Activated naive CD4-positive, alpha-beta T cell treated with anti-CD3 and anti-CD28 coated beads, Interleukin-2, amount 50 U/mL, for 72 hours (primary cell): ENCODE measurements at regions not wholly inside any gene's neighbourhood (a gene's known extent, or its start where the extent isn't known, plus 50 kb on each side); places are given as distances from the start of the nearest gene placed in this dataset.
"Not testable (repeated sequence)": the region's sequence is repeated elsewhere in the genome, so short reads cannot be mapped to it uniquely, and the experiment has no call there.

Experiments
- ATAC-seq, 2 donors: fragments of 150-1000 bp; cut with Tn5 transposase; 2 replicates each; pipeline ENCODE4 v1.10.0; 2021; ENCODE audit warnings: mild to moderate bottlenecking in 2 of 2, moderate library complexity in 2 of 2
- DNase-seq, 2 donors: peaks; one replicate each; pipeline ENCODE4 v3.0.0; 2021 to 2022; ENCODE audit warnings: low spot score in 2 of 2
- H3K27ac Mint-ChIP-seq, 2 donors: one replicate each; pipeline ENCODE4 v1.8.0; 2022; ENCODE audit warnings: mild to moderate bottlenecking in 2 of 2, mixed read lengths in 2 of 2
- H3K36me3 Mint-ChIP-seq, 2 donors: one replicate each; pipeline ENCODE4 v1.8.0; 2022; ENCODE audit warnings: mixed read lengths in 2 of 2
- H3K9me3 Mint-ChIP-seq, 2 donors: one replicate each; pipeline ENCODE4 v1.8.0; 2022; ENCODE audit warnings: mixed read lengths in 2 of 2

DNA sequence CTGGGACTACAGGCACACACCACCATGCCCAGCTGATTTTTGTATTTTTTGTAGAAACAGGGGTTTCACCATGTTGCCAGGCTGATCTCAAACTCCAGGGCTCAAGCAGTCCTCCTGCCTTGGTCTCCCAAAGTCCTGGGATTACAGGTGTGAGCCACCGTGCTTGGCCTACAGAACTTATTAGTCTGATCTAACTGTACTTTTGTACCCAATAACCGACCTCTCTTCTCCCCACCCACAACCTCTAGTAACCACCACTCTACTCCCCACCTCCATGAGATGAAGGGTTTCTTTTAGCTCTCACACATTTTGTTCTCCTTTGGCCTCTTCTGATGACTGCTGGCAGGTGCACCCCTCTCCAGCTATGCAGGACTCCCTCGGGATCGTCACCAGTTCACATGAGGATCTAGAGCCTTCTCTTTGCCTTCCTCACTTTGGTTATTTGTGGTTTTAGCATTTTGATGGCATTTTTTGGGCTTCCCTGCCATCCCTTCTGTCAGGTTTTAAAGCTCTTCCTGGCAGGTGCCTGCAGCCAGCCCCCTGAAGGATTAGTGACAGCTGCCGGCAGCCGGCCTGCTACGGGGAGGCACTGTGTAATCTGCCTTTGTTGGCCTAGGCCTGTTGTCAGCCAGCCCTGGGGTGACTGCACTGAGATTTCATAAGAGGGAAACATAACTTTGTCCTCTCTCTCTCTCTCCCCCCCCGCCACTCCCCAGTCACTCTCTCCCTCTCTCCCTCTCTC, 99.8 kb upstream of the ATP1A1 start:
- DNase-seq (no peak), ATAC-seq (no peak)
- peaks cover 6 to 15% of the 10 kb centered on the region in 2 donors for H3K9me3 Mint-ChIP-seq
- H3K27ac Mint-ChIP-seq = peak overlapping the region in 1 of 2 donors; percentile 78
- no peaks in the 10 kb centered on the region for H3K36me3 Mint-ChIP-seq

DNA sequence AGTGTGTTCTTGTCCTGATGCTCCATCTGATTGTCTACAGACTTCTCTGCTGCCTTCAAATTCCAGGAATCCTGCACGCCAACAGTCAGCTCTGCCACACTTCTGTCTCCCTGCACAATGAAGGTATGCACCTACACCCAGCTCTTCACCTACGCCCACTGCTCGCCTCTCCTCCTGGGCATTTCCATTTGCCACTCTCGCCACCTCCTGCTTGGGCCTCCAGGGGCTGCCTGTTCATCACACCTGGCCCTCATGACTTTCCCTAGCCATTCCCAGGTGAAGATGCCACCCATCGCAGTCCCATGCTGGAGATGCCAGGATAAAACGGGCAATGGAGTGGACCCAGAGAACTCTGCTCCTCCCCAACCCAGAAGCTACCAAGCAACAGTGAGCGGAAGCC, 96.5 kb upstream of the ATP1A1 start:
- H3K36me3 Mint-ChIP-seq = no peaks in the 10 kb centered on the region
- no peak for ATAC-seq
- H3K27ac Mint-ChIP-seq = no peak overlapping the region
- peaks cover 0 to 9% of the 10 kb centered on the region in 2 donors for H3K9me3 Mint-ChIP-seq
- DNase-seq = no peak

DNA sequence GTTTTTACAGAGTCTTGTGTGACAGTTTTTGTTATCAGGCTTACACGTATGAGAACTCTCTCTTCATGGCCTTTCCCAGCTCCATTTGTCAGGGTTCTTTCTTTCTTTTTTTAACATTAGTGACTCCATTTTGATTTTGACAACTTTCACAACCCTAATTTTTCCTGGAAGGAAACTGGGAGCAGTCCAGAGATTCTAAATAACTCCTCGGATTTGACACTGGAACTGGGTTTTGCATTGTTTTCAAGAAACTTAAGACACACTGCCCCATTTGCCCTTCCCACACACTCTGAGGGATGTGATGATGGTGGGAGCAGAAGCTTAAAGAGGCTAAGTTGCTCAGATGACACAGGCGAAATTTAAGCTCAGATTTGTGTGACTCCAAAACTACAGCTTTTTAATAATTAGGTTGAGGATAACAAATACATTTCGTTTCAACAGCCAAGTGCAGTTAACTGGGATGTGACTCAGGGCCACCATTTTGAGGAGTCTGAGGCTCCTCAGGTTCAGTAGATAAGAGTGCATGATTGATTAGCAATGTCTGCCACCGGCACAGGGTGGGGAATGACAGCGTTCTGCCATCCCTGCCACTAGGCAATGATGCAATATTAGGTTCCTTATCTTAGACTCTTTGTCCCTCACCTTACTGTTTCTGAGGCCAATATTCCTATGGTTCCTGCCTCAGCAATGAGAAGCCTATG, 95.1 kb upstream of the ATP1A1 start:
- ATAC-seq (no peak), DNase-seq (no peak)
- peaks cover 0 to 15% of the 10 kb centered on the region in 2 donors for H3K9me3 Mint-ChIP-seq
- no peak overlapping the region for H3K27ac Mint-ChIP-seq
- H3K36me3 Mint-ChIP-seq = no peaks in the 10 kb centered on the region

DNA sequence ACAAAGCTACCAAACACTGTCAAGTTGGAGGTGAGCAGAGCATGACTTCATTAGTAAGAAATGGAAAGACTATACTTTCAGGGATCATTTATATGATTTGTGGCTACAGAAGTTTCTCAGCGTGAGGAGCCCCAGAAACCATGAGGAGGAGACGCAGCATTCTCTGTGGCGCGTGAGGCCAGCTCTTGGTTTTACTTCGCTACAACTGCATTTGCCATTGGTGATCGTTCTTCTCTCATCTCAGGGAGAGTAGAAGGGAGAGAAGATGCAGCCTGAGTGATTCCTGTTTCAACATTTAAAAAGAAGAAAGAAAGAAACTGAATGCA, 94.5 kb upstream of the ATP1A1 start:
- H3K36me3 Mint-ChIP-seq = no peaks in the 10 kb centered on the region
- no peak for DNase-seq
- no peak overlapping the region for H3K27ac Mint-ChIP-seq
- ATAC-seq = no peak
- H3K9me3 Mint-ChIP-seq = peaks cover 0 to 15% of the 10 kb centered on the region in 2 donors

DNA sequence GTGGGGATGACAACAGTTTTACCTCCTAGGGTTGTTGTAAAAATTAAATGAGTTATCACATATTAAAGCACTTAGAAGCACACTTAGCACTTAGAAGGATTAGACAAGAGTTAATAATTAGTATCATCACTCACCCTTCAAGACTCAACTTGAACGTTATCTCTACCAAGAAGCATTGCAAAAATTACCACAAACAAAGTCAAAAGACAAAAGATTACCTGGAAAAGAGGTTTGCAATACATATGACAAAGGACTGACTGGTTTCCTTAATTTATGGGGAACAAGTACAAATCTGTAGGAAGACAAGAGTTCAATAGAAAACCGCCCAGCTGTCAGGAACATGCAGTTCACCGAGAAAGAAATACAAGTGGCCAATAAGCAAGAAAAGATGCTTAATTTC, 93.3 kb upstream of the ATP1A1 start:
- no peak overlapping the region for H3K27ac Mint-ChIP-seq
- no peaks in the 10 kb centered on the region for H3K36me3 Mint-ChIP-seq
- ATAC-seq (no peak), DNase-seq (no peak)
- H3K9me3 Mint-ChIP-seq = peaks cover 0 to 15% of the 10 kb centered on the region in 2 donors

DNA sequence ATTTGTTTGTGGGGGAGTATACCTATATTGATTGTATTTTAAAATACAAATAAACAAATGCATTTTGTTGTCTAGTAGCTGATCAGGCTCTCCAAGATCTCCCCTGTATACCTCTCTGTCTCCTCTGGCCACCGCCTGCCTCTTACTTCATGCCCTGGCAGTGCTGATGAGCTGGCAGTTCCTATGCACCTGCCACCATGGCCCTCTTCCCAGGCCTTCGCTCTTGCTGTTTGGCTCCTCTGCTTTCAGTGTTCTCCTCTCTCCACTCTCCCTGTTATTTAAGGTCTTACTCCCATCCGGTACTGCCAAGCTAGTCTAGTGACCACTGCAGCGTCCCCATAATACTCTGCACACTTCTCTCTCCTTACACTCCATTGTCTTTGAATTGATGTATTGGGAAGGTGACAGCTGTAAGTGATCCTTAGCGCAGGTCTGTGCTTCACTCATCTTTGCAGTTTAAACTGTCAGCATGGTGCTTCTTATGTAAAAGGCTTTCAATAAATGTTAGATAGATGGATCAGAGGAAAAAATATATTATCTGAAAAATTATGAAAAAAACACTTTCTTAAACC, 88.1 kb upstream of the ATP1A1 start:
- ATAC-seq (no peak), DNase-seq (no peak)
- peaks cover 3 to 15% of the 10 kb centered on the region in 2 donors for H3K9me3 Mint-ChIP-seq
- H3K27ac Mint-ChIP-seq = no peak overlapping the region
- no peaks in the 10 kb centered on the region for H3K36me3 Mint-ChIP-seq

DNA sequence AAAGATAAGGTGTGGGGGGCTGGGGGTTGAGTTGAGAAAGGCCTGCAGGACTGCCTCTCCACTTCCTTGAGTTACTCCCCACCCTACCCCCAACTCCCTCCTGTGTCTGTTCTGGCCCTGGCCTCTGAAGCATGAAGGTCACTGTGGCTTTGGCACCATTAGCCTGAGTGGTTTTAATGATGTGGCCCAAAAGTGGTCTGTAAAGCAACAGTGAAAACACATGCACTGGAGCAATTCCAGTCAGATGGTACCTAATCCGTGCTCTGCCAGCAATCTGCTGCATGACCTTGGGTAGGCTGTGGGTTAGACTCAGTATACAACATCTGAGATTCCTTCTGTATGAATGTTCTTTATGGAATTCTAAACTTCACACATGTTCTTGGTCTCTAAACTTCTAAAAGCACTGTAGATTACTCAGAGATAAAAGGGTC, 86.5 kb upstream of the ATP1A1 start:
- Mint-ChIP-seq H3K9me3 (peaks cover 3 to 15% of the 10 kb centered on the region in 2 donors), H3K36me3 (no peaks in the 10 kb centered on the region), H3K27ac (no peak overlapping the region)
- ATAC-seq (no peak), DNase-seq (no peak)

DNA sequence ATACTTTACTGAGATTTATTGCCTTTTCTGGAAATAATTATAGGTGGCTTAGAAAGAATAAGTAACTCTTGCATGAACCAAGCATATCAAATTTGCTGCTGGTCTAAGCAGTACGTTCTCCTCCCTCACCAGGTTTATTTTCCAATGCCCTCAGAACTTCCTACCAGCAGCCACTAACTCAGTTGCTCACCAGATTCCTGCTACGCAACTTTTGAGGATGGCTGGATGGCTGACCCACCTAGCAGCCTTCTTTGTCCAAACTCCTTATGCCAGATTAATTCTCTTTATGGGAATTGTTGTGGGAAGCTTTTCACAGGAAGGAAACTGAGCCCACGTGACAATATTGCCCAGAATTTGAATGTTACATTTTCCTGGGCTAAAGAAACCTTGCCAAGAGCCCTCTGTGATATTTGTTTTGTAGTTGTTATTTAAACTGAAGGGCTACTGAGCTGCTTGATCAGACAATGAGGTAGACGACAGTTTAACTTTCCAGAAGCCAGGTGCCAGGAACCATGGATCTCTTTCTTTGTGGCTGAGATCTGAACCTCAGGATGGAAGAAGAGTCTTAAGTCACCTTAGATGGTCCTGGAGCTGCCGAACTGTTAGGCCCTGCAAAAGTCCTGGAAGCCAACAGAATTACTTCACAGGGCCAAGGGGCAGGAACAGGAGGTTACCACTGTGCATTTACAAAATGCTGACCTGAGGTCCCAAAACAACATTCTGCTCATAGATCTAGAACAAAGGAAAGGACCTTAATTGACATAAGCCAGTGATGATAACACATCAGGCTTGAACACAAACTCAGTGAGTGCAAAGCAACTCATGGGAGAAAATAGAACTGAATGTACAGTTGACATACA, 85.5 kb upstream of the ATP1A1 start:
- Mint-ChIP-seq H3K27ac (no peak overlapping the region), H3K9me3 (peaks cover 3 to 9% of the 10 kb centered on the region in 2 donors), H3K36me3 (no peaks in the 10 kb centered on the region)
- ATAC-seq = no peak
- DNase-seq = no peak

DNA sequence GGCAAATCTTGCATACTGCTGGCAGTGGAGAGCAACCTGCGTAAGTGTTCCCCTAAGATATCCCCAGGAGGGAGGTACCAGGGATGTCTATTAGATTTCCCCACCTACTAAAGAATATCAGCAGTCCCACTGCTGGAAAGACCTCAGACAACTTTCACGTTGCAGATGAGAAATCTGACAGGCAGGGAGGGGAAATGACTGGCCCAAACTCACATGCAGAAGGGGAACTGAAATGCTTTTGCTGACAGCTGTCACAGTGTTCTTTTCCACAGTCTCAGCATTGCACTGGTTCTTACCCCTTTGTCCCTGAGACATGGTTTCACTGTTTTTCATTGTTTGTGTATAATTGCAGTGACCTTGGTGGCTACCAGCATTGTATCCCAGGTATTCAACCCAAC, 84.8 kb upstream of the ATP1A1 start:
- Mint-ChIP-seq H3K9me3 (peaks cover 3 to 9% of the 10 kb centered on the region in 2 donors), H3K36me3 (no peaks in the 10 kb centered on the region), H3K27ac (no peak overlapping the region)
- ATAC-seq (no peak), DNase-seq (no peak)

DNA sequence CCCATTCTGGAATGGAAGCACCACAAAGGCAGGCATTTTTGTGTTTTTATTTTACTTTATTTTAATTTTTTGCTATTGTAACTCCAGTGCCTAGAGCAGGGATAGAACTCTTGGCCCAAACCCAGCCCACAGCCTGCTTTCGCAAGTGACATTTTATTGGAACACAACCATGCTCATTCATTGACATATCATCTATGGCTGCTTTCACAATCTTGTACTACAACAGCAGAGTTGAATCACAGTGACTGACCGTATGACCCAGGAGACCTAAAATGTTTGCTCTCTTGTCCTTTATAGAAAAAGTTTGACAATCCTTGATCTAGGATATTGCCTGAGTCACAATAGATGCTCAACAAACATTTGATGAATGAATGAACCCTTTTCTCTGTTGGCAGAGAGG, 83.9 kb upstream of the ATP1A1 start:
- Mint-ChIP-seq H3K27ac (no peak overlapping the region), H3K9me3 (peaks cover 3 to 9% of the 10 kb centered on the region in 2 donors), H3K36me3 (no peaks in the 10 kb centered on the region)
- no peak for DNase-seq
- no peak for ATAC-seq

DNA sequence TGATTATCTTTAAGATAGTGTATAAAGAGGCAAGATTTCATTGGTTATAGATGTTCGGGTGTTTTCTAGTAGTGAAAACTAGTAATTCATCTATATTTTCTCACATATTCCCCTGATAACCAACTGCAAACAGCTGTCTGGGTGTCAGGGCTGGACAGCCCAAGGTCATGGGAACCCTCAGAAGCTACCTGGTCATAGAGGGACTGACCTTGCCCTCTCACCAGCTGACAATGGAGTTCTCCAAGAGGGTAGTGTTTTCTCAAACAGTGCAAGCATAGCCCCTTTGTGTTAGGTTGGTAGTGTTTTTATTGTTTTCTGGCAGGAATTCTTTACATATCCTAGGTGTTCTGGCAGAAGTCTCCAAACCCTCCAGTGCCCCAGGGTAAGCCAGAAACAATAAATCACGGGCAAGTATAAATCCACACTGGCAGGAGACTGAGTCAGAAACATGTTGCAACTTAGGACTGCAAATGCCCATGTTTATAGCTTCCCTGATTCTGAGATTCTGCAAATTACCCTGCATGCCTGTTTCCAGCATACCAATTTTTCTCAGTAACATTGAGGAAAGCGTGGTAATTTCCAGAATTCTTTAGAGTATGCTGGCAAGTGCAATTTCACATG, 82.8 kb upstream of the ATP1A1 start:
- DNase-seq = no peak
- Mint-ChIP-seq H3K36me3 (no peaks in the 10 kb centered on the region), H3K27ac (no peak overlapping the region), H3K9me3 (peaks cover 0 to 4% of the 10 kb centered on the region in 2 donors)
- ATAC-seq = no peak

DNA sequence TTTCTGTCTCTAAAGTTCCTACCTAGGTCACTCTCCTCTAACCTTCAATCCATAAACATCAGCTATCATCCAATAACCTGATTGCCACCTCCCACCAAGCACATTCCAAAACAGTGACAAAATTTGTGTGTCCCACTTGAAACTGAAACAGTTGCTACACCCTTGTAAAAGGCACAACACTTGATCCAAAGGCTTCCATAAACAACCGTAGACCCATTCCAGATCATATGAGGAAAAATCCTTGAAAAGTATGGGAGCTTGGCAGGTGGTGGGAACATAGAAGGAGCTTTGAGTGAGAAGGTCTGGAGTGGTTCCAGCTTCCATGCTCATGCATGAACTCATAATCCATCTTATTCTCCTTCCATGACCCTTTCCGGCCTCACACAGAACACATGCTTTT, 82.0 kb upstream of the ATP1A1 start:
- Mint-ChIP-seq H3K27ac (no peak overlapping the region), H3K36me3 (no peaks in the 10 kb centered on the region), H3K9me3 (peaks cover 0 to 2% of the 10 kb centered on the region in 2 donors)
- DNase-seq = no peak
- no peak for ATAC-seq

DNA sequence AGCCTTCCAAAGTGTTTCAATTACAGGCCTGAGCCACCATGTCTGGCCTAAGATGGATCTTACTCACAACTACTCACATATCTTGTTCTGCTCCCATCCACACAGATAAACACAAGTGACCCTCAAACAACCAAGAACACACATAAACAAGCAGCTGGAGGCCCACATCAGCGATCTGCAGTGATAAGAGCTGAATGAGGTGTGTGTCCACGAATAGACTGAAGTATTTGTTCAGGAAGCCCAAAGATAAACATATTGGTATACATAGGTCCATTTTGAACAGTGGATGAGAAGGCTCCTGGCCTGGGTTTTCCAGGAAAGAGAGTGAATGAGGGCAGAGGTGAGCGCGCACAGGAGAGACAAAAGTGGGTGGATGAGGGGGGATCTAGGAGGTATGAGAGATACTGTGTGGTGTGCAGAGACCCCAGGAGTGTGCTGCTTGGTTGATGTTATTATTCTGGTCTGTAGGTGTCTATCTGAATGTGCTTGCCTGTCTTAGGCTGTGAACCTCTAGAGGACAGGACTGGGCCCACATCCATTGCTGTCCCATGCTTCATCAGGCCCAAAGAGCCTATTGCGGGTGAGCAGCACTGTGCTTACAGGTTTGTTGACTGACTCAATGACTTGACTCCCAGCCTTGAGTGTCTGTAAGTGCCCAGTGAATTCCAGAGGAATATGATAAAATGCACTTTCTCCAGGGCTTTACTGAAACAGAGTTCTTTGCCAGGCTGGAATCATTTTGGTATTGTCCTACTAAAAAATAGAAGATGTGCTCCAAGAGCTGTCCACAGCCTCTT, 79.9 kb upstream of the ATP1A1 start:
- H3K27ac Mint-ChIP-seq = no peak overlapping the region
- no peaks in the 10 kb centered on the region for H3K36me3 Mint-ChIP-seq
- DNase-seq (no peak), ATAC-seq (no peak)
- H3K9me3 Mint-ChIP-seq = no peaks in the 10 kb centered on the region

DNA sequence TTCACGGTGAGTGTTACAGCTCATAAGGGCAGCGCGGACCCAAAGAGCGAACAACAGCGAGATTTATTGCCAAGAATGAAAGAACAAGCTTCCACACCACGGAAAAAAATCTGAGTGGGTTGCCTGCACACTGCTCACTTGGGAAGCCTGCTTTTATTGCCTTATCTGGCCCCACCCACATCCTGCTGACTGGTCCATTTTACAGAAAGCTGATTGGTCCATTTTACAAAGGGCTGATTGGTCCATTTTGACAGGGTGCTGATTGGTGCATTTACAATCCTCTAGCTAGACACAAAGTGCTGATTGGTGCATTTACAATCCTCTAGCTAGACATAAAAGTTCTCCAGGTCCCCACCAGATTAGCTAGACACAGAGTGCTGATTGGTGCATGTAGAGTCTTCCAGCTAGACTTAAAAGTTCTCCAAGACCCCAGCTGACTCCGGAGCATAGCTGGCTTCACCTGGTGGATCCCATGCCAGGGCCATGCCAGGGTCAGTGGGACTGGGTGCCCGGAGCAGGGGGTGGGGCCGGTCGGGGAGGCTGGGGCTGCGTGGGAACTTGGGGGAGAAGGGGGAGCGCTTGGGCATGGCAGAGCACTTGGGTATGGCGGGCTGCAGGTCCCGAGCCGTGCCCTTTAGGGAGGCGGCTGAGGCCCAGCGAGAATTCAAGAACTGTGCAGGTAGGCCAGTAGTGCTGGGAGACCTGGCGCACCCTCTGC, 75.4 kb upstream of the ATP1A1 start:
- H3K27ac Mint-ChIP-seq = no peak overlapping the region
- no peak for DNase-seq
- ATAC-seq = no peak
- no peaks in the 10 kb centered on the region for H3K36me3 Mint-ChIP-seq
- H3K9me3 Mint-ChIP-seq = no peaks in the 10 kb centered on the region

DNA sequence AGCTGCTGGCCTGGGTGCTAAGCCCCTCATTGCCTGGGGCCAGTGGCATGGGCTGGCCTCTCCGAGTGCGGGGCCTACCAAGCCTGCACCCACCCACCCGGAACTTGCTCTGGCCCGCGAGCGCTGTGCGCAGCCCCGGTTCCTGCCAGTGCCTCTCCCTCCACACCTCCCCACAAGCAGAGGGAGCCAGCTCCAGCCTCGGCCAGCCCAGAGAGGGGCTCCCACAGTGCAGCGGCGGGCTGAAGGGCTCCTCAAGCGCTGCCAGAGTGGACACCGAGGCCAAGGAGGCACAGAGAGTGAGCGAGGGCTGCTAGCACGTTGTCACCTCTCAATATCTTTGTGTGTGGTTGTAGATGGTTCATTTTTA, 74.8 kb upstream of the ATP1A1 start:
- not testable (repeated sequence) for H3K27ac Mint-ChIP-seq, DNase-seq, H3K36me3 Mint-ChIP-seq, ATAC-seq, H3K9me3 Mint-ChIP-seq
